Breast epithelium (tissue), 3 donors: ENCODE measurements at regions not wholly inside any gene's neighbourhood (a gene's known extent, or its start where the extent isn't known, plus 50 kb on each side); places are given as distances from the start of the nearest gene placed in this dataset.

Experiments
- POLR2A ChIP-seq: fragments of 450-650 bp; IDR thresholded peaks from one replicate; pipeline ENCODE4 v1.6.1; 2016; ENCODE audit warnings: antibody characterized with exemption, mild to moderate bottlenecking, moderate library complexity
- POLR2AphosphoS5 ChIP-seq, 3 donors: sonication (generic); formaldehyde crosslinking; IDR thresholded peaks; one replicate each; pipeline ENCODE4 v1.6.1; 2017; ENCODE audit warnings: antibody characterized with exemption in 3 of 3
- TF ChIP-seq, protein P1 (sequence below), 3 donors: fragments of 450-650 bp; IDR thresholded peaks; one replicate each; pipeline ENCODE4 v1.5.1; 2016 to 2017; ENCODE audit warnings: antibody characterized with exemption in 3 of 3, mild to moderate bottlenecking in 3 of 3, moderate library complexity in 3 of 3

- TF ChIP-seq, protein P1, sequence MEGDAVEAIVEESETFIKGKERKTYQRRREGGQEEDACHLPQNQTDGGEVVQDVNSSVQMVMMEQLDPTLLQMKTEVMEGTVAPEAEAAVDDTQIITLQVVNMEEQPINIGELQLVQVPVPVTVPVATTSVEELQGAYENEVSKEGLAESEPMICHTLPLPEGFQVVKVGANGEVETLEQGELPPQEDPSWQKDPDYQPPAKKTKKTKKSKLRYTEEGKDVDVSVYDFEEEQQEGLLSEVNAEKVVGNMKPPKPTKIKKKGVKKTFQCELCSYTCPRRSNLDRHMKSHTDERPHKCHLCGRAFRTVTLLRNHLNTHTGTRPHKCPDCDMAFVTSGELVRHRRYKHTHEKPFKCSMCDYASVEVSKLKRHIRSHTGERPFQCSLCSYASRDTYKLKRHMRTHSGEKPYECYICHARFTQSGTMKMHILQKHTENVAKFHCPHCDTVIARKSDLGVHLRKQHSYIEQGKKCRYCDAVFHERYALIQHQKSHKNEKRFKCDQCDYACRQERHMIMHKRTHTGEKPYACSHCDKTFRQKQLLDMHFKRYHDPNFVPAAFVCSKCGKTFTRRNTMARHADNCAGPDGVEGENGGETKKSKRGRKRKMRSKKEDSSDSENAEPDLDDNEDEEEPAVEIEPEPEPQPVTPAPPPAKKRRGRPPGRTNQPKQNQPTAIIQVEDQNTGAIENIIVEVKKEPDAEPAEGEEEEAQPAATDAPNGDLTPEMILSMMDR (IDR thresholded peaks at IDR 0.05), result no peak
- no peak for TF ChIP-seq POLR2A
- TF ChIP-seq POLR2AphosphoS5 (IDR thresholded peaks at IDR 0.05), result no peak
Measured at GRCh38 chr15:31806106-31806505, 224.2 kb upstream of the CHRNA7 start.
